Vagina (tissue), 2 donors: ENCODE measurements at regions not wholly inside any gene's neighbourhood (a gene's known extent, or its start where the extent isn't known, plus 50 kb on each side); places are given as distances from the start of the nearest gene placed in this dataset.

Experiments
- CTCF ChIP-seq, 3 experiments: fragments of 450-650 bp in 2 of 3; fragments of 200-600 bp in 1 of 3; sonication (generic) in 1 of 3; IDR thresholded peaks; one replicate each; pipeline ENCODE4 v1.5.1; 2017 to 2019; ENCODE audit warnings: antibody characterized with exemption in 3 of 3, mild to moderate bottlenecking in 2 of 3, moderate library complexity in 2 of 3
- POLR2A ChIP-seq, 2 donors: fragments of 450-650 bp; IDR thresholded peaks; one replicate each; pipeline ENCODE4 v1.6.1; 2017; ENCODE audit warnings: antibody characterized with exemption in 2 of 2, mild to moderate bottlenecking in 2 of 2, moderate library complexity in 2 of 2
- POLR2AphosphoS5 ChIP-seq, 2 donors: sonication (generic); formaldehyde crosslinking; IDR thresholded peaks; one replicate each; pipeline ENCODE4 v1.9.0; 2017; ENCODE audit warnings: antibody characterized with exemption in 2 of 2, mild to moderate bottlenecking in 2 of 2, low read depth in 1 of 2; ENCODE audit not compliant: insufficient read depth in 1 of 2

- TF ChIP-seq CTCF (IDR thresholded peaks at IDR 0.05) (no peak), POLR2A (IDR thresholded peaks at IDR 0.05) (no peak), POLR2AphosphoS5 (IDR thresholded peaks at IDR 0.05; ENCODE audit: insufficient read depth in 1 of 2, low read depth in 1 of 2) (no peak)
These were observed 181.7 kb upstream of the SPRED2 start for GRCh38 chr2:65613968-65614555.
